Adrenal gland (tissue), 9 donors: ENCODE measurements at regions not wholly inside any gene's neighbourhood (a gene's known extent, or its start where the extent isn't known, plus 50 kb on each side); places are given as distances from the start of the nearest gene placed in this dataset.

Experiments used
- DNase-seq, 7 donors: peaks; one replicate each; pipeline ENCODE4 v3.0.0-alpha.2; 2019 to 2020
- H3K27ac ChIP-seq, 5 donors: fragments of 200-600 bp; sonication (generic) in 4 of 5; 1 replicate in 3 of 5; 2 replicates in 2 of 5; pipeline versions ENCODE4 v1.5.1 to v1.8.0; 2016 to 2020; ENCODE audit warnings: mild to moderate bottlenecking in 1 of 5
- H3K27me3 ChIP-seq: fragments of 200-600 bp; 2 replicates; pipeline ENCODE4 v1.8.0; 2021
- H3K36me3 ChIP-seq, 2 donors: fragments of 200-600 bp; replicated peaks in 1 of 2; 1 replicate in 1 of 2; 2 replicates in 1 of 2; pipeline versions ENCODE4 v1.5.1 to v1.8.0; 2018 to 2022
- H3K4me1 ChIP-seq, 2 donors: fragments of 200-600 bp; replicated peaks in 1 of 2; 1 replicate in 1 of 2; 2 replicates in 1 of 2; pipeline versions ENCODE4 v1.5.1 to v1.8.0; 2018 to 2021
- H3K4me3 ChIP-seq, 4 donors: fragments of 200-600 bp; sonication (generic) in 3 of 4; one replicate each; pipeline ENCODE4 v1.5.1; 2016 to 2018
- H3K9me3 ChIP-seq, 3 donors: fragments of 200-600 bp; sonication (generic) in 1 of 3; replicated peaks in 1 of 3; 1 replicate in 2 of 3; 2 replicates in 1 of 3; pipeline versions ENCODE4 v1.5.1 to v1.8.0; 2016 to 2021
- POLR2A ChIP-seq, 2 donors: fragments of 450-650 bp; IDR thresholded peaks; one replicate each; pipeline ENCODE4 v1.6.1; 2017; ENCODE audit warnings: antibody characterized with exemption in 2 of 2, mild to moderate bottlenecking in 2 of 2, moderate library complexity in 1 of 2
- WGBS, 4 donors: extraction: QIAGEN DNeasy Blood & Tissue Kit in 2 of 4; methylation state at CpG; one replicate each; pipeline versions ENCODE4 v1.1.5 to v1.1.7; 2013 to 2017; 5-methylcytosine and 5-hydroxymethylcytosine counted together
- intact Hi-C, 2 donors: fragments of 100-400 bp; cut with DNase I; formaldehyde crosslinking; loops; one replicate each; pipeline versions ENCODE4 v1.14.1 to v1.15.0; 2022 to 2023
- TF ChIP-seq, protein P1 (sequence below), 6 experiments: fragments of 450-650 bp in 4 of 6; fragments of 200-600 bp in 2 of 6; sonication (generic) in 1 of 6; IDR thresholded peaks; 1 replicate in 5 of 6; 2 replicates in 1 of 6; pipeline versions ENCODE4 v1.5.1 to v1.8.0; 2016 to 2021; ENCODE audit warnings: antibody characterized with exemption in 6 of 6, mild to moderate bottlenecking in 2 of 6, moderate library complexity in 1 of 6
- donor health status: healthy with polysubstance abuse.
- donor health status: Bipolar disorder and iron deficiency.
- donor health status: DM: yes; HTN: yes; CAD: no.
- donor health status: DM: no; HTN: no; CAD: no.
- donor health status: DM: no; HTN: no; CAD: no.

DNA sequence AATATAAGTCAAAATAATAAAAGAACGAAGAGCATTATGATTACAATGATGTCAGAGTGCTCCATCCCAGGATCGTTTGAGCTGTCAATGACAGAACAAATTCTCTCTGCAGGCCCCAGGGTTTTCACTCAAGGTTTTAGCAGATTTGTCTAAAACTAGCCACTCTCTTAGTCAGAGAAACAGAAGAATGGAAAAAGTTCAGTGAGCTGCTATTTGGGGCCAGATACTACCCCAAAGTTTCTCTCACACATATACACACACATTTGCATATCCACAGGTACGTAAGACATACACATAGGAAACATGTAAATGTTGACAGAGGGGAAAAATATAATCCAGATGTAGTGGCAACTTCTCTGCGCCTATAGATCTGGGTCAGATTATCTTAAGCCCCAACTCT is 76.3 kb upstream of the SEMA6A start:
- no peak overlapping the region for H3K27ac ChIP-seq
- H3K9me3 ChIP-seq = no peaks in the 10 kb centered on the region
- intact Hi-C loops = no loop called here
- H3K4me1 ChIP-seq = no peaks in the 10 kb centered on the region
- TF ChIP-seq POLR2A (IDR thresholded peaks at IDR 0.05) = no peak
- WGBS, 4 donors = 83 to 92% (median 84%) methylated on average over 4 of the region's 4 CpGs
- no peaks in the 10 kb centered on the region for H3K36me3 ChIP-seq
- DNase-seq = no peak
- H3K27me3 ChIP-seq = no peaks in the 10 kb centered on the region
- no peak overlapping the region for H3K4me3 ChIP-seq

DNA sequence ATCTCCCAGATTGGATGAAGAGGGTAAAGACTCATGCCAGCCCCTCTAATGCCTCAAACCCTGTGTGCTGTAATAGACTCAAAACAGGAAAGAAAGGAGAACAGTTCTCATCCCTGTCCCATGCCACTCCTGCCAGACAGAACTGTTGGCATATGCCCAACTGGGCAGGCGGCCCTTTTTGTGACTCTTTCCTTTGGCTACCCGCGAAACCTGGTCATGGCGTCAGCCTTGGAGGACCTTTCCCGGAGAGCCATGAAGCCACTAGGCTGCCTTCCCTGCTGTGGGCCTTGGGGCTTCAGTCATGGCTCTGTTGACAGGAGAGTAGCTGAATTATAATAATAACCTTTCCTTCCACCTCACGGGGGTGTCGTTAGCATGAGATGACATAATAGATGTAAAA is 75.9 kb upstream of the SEMA6A start:
- Histone ChIP-seq H3K36me3 (no peaks in the 10 kb centered on the region), H3K9me3 (no peaks in the 10 kb centered on the region), H3K27ac (no peak overlapping the region), H3K27me3 (no peaks in the 10 kb centered on the region), H3K4me1 (no peaks in the 10 kb centered on the region), H3K4me3 (no peak overlapping the region)
- no peak for DNase-seq
- no peak for TF ChIP-seq POLR2A (IDR thresholded peaks at IDR 0.05)
- TF ChIP-seq, protein P1, sequence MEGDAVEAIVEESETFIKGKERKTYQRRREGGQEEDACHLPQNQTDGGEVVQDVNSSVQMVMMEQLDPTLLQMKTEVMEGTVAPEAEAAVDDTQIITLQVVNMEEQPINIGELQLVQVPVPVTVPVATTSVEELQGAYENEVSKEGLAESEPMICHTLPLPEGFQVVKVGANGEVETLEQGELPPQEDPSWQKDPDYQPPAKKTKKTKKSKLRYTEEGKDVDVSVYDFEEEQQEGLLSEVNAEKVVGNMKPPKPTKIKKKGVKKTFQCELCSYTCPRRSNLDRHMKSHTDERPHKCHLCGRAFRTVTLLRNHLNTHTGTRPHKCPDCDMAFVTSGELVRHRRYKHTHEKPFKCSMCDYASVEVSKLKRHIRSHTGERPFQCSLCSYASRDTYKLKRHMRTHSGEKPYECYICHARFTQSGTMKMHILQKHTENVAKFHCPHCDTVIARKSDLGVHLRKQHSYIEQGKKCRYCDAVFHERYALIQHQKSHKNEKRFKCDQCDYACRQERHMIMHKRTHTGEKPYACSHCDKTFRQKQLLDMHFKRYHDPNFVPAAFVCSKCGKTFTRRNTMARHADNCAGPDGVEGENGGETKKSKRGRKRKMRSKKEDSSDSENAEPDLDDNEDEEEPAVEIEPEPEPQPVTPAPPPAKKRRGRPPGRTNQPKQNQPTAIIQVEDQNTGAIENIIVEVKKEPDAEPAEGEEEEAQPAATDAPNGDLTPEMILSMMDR (IDR thresholded peaks at IDR 0.05) = no peak
- intact Hi-C loops = no loop called here
- 87 to 91% (median 89%) methylated on average over 7 of the region's 7 CpGs for WGBS, 4 donors

DNA sequence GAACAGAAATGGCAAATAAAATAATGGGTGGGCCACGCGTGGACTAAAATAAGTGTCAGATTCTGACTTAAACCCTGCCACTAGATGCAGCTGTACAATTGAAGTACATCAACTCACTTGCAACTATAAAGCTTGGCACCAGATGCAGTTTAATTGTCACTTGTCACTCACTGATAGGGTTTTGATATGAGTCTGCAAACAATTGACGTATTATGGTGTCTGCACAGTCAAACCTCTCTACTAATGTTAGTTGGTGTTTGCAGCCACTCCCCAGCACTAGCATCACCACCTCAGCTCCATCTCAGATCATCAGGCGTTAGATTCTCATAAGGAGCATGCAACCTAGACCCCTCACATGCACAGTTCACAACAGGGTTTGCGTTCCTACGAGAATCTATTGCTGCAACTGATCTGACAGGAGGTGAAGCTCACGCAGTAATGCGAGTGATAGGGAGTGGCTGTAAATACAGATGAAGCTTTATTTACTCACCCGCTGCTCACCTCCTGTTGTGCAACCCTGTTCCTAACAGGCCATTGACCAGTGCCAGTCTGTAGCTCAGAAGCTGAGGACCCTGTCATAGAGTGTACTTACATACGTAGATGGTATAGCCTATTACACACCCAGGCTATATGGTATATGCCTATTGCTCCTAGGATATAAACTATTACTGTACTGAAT is 72.1 kb upstream of the SEMA6A start:
- Histone ChIP-seq H3K4me3 (no peak overlapping the region), H3K27ac (no peak overlapping the region), H3K9me3 (no peaks in the 10 kb centered on the region), H3K36me3 (no peaks in the 10 kb centered on the region), H3K27me3 (no peaks in the 10 kb centered on the region), H3K4me1 (no peaks in the 10 kb centered on the region)
- intact Hi-C loops = no loop called here
- 87 to 95% (median 93%) methylated on average over 10 of the region's 10 CpGs for WGBS, 4 donors
- no peak for DNase-seq
- TF ChIP-seq, protein P1 (IDR thresholded peaks at IDR 0.05) = no peak
- no peak for TF ChIP-seq POLR2A (IDR thresholded peaks at IDR 0.05)

DNA sequence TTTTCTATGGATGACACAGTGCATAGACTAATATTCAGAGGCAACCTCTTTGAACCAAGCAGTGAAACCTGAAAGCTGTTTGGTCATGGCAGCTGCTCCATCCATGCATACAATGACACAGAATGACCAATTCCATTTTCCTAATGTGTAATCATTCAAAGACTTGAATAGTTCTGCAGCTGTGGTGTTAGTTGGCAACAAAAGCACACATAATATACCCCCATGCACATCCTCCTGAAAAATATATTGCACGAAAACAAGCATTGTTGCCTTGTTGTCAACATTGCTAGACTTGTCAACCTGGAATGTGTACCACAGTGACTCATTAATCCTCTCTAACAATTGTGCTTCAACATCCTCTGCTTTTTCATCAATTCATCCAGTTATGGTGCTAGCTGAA is 71.0 kb upstream of the SEMA6A start:
- Histone ChIP-seq H3K4me1 (no peaks in the 10 kb centered on the region), H3K9me3 (no peaks in the 10 kb centered on the region), H3K4me3 (no peak overlapping the region), H3K27ac (no peak overlapping the region), H3K36me3 (no peaks in the 10 kb centered on the region), H3K27me3 (no peaks in the 10 kb centered on the region)
- intact Hi-C loops = no loop called here
- no peak for TF ChIP-seq POLR2A (IDR thresholded peaks at IDR 0.05)
- TF ChIP-seq, protein P1 (IDR thresholded peaks at IDR 0.05) = no peak
- 86 to 93% (median 90%) methylated on average over 1 of the region's 1 CpG for WGBS, 4 donors
- no peak for DNase-seq

DNA sequence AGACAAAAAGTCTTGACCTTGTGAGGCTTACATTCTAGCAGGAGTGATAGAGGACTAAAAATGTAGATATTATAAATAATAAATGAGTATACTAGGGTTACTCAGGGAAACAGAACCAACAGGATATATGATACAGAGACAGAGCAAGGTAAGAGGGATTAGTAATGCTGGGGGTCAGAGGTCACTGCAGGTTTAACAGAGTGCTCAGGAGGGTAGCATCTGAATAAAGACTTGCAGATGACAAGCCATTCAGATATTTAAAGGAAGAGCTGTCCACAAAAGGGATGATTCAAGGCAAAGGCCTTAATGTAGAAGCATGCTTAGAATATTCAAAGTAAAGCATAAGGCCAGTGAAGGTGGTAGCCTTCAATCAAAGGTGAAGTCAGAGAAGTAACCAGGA is 65.6 kb upstream of the SEMA6A start:
- no peaks in the 10 kb centered on the region for H3K27me3 ChIP-seq
- H3K9me3 ChIP-seq = no peaks in the 10 kb centered on the region
- DNase-seq = no peak
- intact Hi-C loops = no loop called here
- TF ChIP-seq POLR2A (IDR thresholded peaks at IDR 0.05) = no peak
- TF ChIP-seq, protein P1 (IDR thresholded peaks at IDR 0.05) = no peak
- H3K36me3 ChIP-seq = no peaks in the 10 kb centered on the region
- H3K4me1 ChIP-seq = no peaks in the 10 kb centered on the region
- H3K4me3 ChIP-seq = no peak overlapping the region
- no peak overlapping the region for H3K27ac ChIP-seq
